Fibroblast of the aortic adventitia (primary cell): ENCODE measurements at regions not wholly inside any gene's neighbourhood (a gene's known extent, or its start where the extent isn't known, plus 50 kb on each side); places are given as distances from the start of the nearest gene placed in this dataset.

Experiments used
- DNase-seq: peaks from one replicate; pipeline ENCODE4 v3.0.0-alpha.2; 2010; ENCODE audit warnings: low read depth
- H3K4me3 ChIP-seq: 2 replicates; pipeline ENCODE4 v1.5.1; 2011; ENCODE audit warnings: low read depth, mild to moderate bottlenecking, control low read depth, low read length, moderate library complexity
- CTCF ChIP-seq: IDR thresholded peaks from 2 replicates; pipeline ENCODE4 v1.5.1; 2011; ENCODE audit warnings: mild to moderate bottlenecking, low read length, control low read depth, inconsistent platforms; ENCODE audit not compliant: insufficient read depth

DNA sequence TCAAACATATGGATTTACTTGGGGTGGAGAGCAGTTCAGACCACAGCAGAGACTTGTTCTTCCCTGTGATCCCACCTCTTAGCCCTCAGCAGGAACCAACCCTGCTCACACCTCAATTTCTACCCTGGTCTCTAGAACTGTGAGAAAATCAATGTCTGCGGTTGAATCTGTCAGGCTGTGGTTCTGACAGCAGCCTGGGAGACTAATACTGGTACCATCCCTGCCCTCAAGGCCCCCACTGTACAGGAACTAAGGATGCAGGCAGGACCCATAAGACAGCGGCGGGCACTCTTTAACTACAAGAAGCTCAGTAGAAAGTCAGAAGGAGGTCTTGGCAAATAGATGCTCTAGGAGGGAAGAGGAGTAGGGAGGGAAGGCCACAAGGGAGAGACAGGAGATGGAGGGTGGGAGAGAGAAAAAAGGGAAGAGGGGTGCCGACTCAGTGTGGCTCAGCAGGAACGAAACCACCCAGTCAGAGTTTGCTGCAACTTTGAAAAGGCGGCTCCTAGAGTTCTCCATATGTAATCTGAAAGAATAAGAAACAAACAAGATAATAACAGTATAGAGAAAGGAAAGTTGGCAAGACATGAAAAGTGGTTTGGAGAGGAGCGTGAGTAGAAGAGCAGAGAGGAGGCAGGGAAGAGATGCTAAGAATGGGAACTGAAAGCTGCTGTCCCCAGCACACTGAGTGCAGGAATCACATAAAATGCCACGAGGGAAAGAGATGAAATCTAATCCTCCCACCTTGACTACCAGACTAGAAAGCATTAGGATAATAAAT lies 323.9 kb upstream of the ID2 start:
- DNase-seq = no peak
- H3K4me3 ChIP-seq = no peak overlapping the region
- no peak for TF ChIP-seq CTCF

DNA sequence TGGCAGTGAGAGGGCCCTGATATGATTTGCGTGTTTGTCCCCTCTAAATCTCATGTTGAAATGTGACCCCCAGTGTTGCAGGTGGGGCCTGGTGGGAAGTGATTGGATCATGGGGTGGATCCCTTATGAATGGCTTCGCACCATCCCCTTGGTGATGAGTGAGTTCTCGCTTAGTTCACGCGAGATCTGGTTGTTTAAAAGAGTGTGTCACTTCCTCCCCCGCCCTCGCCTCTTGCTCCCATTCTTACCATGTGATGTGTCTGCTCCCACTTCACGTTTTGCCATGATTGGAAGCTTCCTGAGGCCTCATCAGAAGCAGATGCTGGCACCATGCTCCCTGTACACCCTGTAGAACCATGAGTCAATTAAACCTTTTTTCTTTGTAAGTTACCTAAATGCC lies 319.9 kb upstream of the ID2 start:
- DNase-seq = no peak
- TF ChIP-seq CTCF = no peak
- H3K4me3 ChIP-seq = no peak overlapping the region

- no peak for DNase-seq
- TF ChIP-seq CTCF = no peak
- no peak overlapping the region for H3K4me3 ChIP-seq
Measured at GRCh38 chr2:8363161-8363560, 318.7 kb upstream of the ID2 start.

- no peak for DNase-seq
- no peak for TF ChIP-seq CTCF
- no peak overlapping the region for H3K4me3 ChIP-seq
Measured at GRCh38 chr2:8364668-8365067, 317.2 kb upstream of the ID2 start.

- DNase-seq = no peak
- no peak overlapping the region for H3K4me3 ChIP-seq
- no peak for TF ChIP-seq CTCF
Measured at GRCh38 chr2:8365331-8365910, 316.4 kb upstream of the ID2 start.

GRCh38 chr2:8367833-8368232 lies 314.0 kb upstream of the ID2 start:
- no peak for DNase-seq
- no peak overlapping the region for H3K4me3 ChIP-seq
- no peak for TF ChIP-seq CTCF
